Esophagus squamous epithelium (tissue), 5 donors: ENCODE measurements at regions not wholly inside any gene's neighbourhood (a gene's known extent, or its start where the extent isn't known, plus 50 kb on each side); places are given as distances from the start of the nearest gene placed in this dataset.

Experiments used
- DNase-seq: peaks from one replicate; lab custom pipeline; 2025; lab: John Stamatoyannopoulos, UW
- H3K27ac ChIP-seq, 4 donors: fragments of 200-600 bp; sonication (generic); one replicate each; pipeline ENCODE4 v1.5.1; 2016 to 2019; ENCODE audit warnings: mild to moderate bottlenecking in 1 of 4
- H3K27me3 ChIP-seq, 4 donors: fragments of 200-600 bp; sonication (generic); 1 replicate in 3 of 4; 2 replicates in 1 of 4; pipeline versions ENCODE4 v1.5.1 to v1.6.0; 2017 to 2021; ENCODE audit warnings: antibody characterized with exemption in 1 of 4
- H3K36me3 ChIP-seq, 3 donors: fragments of 200-600 bp; sonication (generic); one replicate each; pipeline ENCODE4 v1.5.1; 2016 to 2019
- H3K4me1 ChIP-seq, 3 donors: fragments of 200-600 bp; sonication (generic); one replicate each; pipeline ENCODE4 v1.5.1; 2017 to 2019
- H3K4me3 ChIP-seq, 4 donors: fragments of 200-600 bp; sonication (generic); 1 replicate in 3 of 4; 2 replicates in 1 of 4; pipeline ENCODE4 v1.5.1; 2016 to 2019; ENCODE audit warnings: mild to moderate bottlenecking in 2 of 4, moderate library complexity in 1 of 4
- H3K9me3 ChIP-seq, 3 donors: fragments of 200-600 bp; sonication (generic); one replicate each; pipeline ENCODE4 v1.5.1; 2016 to 2019
- CTCF ChIP-seq, 6 experiments: fragments of 450-650 bp in 4 of 6; fragments of 200-600 bp in 2 of 6; sonication (generic) in 2 of 6; IDR thresholded peaks; one replicate each; pipeline ENCODE4 v1.5.1; 2016 to 2019; ENCODE audit warnings: antibody characterized with exemption in 6 of 6, mild to moderate bottlenecking in 4 of 6, moderate library complexity in 4 of 6
- POLR2A ChIP-seq, 4 donors: fragments of 450-650 bp; IDR thresholded peaks; one replicate each; pipeline ENCODE4 v1.6.1; 2017; ENCODE audit warnings: antibody characterized with exemption in 4 of 4, mild to moderate bottlenecking in 4 of 4, moderate library complexity in 3 of 4
- WGBS, 2 donors: methylation state at CpG; one replicate each; pipeline ENCODE4 v1.1.5; 2018; 5-methylcytosine and 5-hydroxymethylcytosine counted together
- intact Hi-C: fragments of 100-400 bp; cut with DNase I; formaldehyde crosslinking; loops from one replicate; pipeline ENCODE4 v1.15.0; 2022
- donor health status: DM: yes; HTN: yes; CAD: no.

- WGBS, 2 donors, result 46 to 52% methylated on average over 2 of the region's 2 CpGs
- Histone ChIP-seq H3K27ac (no peak overlapping the region), H3K36me3 (no peaks in the 10 kb centered on the region), H3K4me3 (no peak overlapping the region), H3K4me1 (no peaks in the 10 kb centered on the region), H3K9me3 (no peaks in the 10 kb centered on the region), H3K27me3 (no peaks in the 10 kb centered on the region)
- DNase-seq, result no peak
- no peak for TF ChIP-seq CTCF (IDR thresholded peaks at IDR 0.05)
- TF ChIP-seq POLR2A (IDR thresholded peaks at IDR 0.05), result no peak
- intact Hi-C loops, result no loop called here
Measured at GRCh38 chr3:168824107-168824506, 728.4 kb upstream of the GOLIM4 start.

GRCh38 chr3:168823466-168823865 lies 727.7 kb upstream of the GOLIM4 start:
- TF ChIP-seq CTCF (IDR thresholded peaks at IDR 0.05) (no peak), POLR2A (IDR thresholded peaks at IDR 0.05) (no peak)
- Histone ChIP-seq H3K27ac (no peak overlapping the region), H3K36me3 (no peaks in the 10 kb centered on the region), H3K9me3 (no peaks in the 10 kb centered on the region), H3K4me3 (no peak overlapping the region), H3K27me3 (no peaks in the 10 kb centered on the region), H3K4me1 (no peaks in the 10 kb centered on the region)
- intact Hi-C loops, result no loop called here
- no peak for DNase-seq
- 75 to 79% methylated on average over 5 of the region's 5 CpGs for WGBS, 2 donors

GRCh38 chr3:168820810-168821415 lies 725.2 kb upstream of the GOLIM4 start:
- Histone ChIP-seq H3K36me3 (no peaks in the 10 kb centered on the region), H3K4me3 (no peak overlapping the region), H3K4me1 (no peaks in the 10 kb centered on the region), H3K9me3 (no peaks in the 10 kb centered on the region), H3K27me3 (no peaks in the 10 kb centered on the region), H3K27ac (no peak overlapping the region)
- 26 to 51% methylated on average over 8 of the region's 8 CpGs for WGBS, 2 donors
- no peak for DNase-seq
- intact Hi-C loops, result no loop called here
- TF ChIP-seq POLR2A (IDR thresholded peaks at IDR 0.05) (no peak), CTCF (IDR thresholded peaks at IDR 0.05) (no peak)

GRCh38 chr3:168817177-168817576 lies 721.5 kb upstream of the GOLIM4 start:
- DNase-seq, result no peak
- Histone ChIP-seq H3K27me3 (no peaks in the 10 kb centered on the region), H3K4me1 (no peaks in the 10 kb centered on the region), H3K27ac (no peak overlapping the region), H3K4me3 (no peak overlapping the region), H3K9me3 (no peaks in the 10 kb centered on the region), H3K36me3 (no peaks in the 10 kb centered on the region)
- intact Hi-C loops, result no loop called here
- TF ChIP-seq CTCF (IDR thresholded peaks at IDR 0.05) (no peak), POLR2A (IDR thresholded peaks at IDR 0.05) (no peak)
- WGBS, 2 donors, result 83 to 86% methylated on average over 4 of the region's 4 CpGs

GRCh38 chr3:168815946-168816345 lies 720.2 kb upstream of the GOLIM4 start:
- intact Hi-C loops, result no loop called here
- no peaks in the 10 kb centered on the region for H3K27me3 ChIP-seq
- no peaks in the 10 kb centered on the region for H3K9me3 ChIP-seq
- DNase-seq, result no peak
- TF ChIP-seq POLR2A (IDR thresholded peaks at IDR 0.05) (no peak), CTCF (IDR thresholded peaks at IDR 0.05) (no peak)
- no peak overlapping the region for H3K27ac ChIP-seq
- WGBS, 2 donors, result 59 to 70% methylated on average over 2 of the region's 2 CpGs
- H3K4me3 ChIP-seq, result no peak overlapping the region
- H3K36me3 ChIP-seq, result no peaks in the 10 kb centered on the region
- H3K4me1 ChIP-seq, result no peaks in the 10 kb centered on the region
